ENCODE measurements at regions not wholly inside any gene's neighbourhood (a gene's known extent, or its start where the extent isn't known, plus 50 kb on each side); places are given as distances from the start of the nearest gene placed in this dataset.

DNA sequence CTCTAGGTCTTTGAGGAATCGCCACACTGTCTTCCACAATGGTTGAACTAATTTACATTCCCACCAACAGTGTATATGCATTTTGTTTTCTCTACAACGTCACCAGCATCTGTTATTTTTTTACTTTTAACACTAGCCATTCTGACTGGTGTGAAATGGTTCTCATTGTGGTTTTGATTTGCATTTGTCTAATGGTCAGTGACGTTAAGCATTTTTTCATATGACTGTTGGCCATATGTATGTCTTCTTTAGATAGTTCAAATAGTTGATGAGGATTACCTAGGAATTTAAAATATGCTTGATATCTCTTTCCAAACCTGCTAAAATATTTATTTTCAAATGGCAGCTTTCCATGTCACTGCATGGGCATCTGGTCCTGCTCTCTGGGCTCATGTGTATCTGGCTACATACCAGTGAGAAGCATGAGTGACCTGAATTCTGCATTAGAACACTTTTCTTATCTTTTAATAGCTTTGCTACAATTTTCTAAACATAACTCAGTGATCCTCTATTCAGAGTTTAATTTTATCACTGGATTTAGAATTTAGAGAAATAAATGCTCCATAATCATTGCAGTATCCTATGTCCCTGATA lies 95.8 kb upstream of the ADAMTS16 start:
- DNase-seq = no peak

DNA sequence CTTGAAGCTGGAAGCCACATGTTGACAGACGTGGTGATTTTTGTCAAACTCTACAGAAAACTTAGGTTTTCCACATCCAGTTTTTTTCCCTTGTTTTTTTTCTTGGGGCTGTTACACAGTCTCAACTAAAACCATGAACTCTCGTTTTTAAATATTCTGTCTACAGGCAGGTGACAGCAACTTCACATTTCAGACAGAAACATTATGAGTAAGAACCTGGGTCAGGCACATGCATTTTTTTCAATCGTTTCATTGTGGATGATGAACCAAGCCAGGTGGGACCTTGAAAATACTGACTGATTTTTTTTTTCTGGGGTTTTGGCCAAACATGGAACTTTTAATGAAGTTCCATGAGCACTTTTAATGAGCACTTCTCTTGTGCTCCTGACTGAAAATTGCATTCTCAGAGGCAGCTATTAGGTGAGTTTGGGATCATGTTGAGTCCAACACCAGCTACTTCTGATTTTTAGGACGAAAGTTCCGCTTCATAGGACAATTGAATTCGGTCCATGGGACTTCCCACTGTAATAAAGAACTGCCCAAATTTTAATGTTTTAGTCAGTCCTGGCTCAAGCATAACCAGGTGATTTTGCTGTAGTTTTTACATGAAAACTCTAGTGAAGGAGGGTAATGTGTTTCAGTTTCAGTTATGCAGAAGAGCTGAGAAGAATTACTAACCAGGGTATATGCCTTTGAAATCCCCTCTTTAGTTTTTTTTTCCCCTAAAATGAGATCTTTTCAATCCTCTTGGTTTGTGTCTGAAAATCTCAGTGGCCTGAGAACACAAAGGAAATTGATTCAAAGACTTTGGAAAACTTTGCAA lies 93.2 kb upstream of the ADAMTS16 start:
- DNase-seq = no peak

DNA sequence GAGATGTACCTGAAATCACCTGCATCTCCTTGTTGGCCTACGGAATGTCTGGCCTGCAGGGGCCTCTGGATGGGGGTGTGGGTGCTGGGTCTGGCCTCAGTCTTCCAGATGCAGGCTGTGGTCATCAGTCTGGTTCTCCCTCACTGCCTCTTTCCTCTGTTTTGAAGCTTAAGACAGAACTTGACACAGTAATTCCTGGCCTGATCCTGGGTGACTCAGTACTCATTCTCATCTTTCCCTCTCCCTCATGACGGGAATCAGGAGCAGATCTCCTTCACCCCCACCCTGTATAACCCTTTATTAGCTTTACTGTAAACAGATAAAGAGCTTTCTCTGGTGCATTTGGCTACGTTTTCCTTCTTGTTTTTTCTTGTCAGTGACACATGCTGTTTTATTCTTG lies 89.3 kb upstream of the ADAMTS16 start:
- DNase-seq = no peak

DNA sequence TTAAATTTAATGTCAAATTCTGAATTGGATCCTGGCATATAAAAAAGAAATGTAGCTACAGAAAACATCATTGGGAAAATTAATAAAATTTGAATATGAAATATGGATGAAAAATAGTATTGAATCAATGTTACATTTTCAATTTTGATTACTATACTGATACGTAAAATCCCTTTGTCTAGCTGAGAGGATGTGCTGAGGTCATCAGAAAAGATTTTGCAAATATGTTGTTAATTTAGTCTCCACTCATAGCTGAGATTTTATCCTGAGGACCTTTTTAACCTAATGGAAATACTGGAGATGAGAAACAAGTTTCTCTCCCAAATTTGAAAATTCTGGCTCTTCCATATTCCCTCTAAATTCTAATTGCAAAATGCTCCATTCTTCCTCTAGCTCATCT lies 84.4 kb upstream of the ADAMTS16 start:
- no peak for DNase-seq

DNA sequence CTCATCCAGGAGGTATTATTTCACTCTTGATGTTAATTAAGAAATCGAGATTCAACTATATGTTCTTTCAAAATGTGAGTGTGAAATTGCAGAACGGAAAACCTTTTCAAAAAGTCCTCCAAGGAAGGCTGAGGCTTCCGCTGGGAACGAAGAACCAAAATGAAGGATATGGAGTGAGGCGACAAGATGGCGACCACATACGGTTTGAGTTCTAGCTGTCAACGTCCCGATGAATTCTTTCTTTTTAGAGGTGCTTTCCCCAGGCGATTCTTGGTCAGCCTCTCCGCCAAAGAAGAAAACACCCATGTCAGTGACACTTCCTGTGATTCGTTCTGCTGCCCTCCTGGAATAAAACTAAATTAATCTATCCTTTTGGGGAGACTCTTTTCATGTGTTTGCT lies 78.3 kb upstream of the ADAMTS16 start:
- no peak for DNase-seq

DNA sequence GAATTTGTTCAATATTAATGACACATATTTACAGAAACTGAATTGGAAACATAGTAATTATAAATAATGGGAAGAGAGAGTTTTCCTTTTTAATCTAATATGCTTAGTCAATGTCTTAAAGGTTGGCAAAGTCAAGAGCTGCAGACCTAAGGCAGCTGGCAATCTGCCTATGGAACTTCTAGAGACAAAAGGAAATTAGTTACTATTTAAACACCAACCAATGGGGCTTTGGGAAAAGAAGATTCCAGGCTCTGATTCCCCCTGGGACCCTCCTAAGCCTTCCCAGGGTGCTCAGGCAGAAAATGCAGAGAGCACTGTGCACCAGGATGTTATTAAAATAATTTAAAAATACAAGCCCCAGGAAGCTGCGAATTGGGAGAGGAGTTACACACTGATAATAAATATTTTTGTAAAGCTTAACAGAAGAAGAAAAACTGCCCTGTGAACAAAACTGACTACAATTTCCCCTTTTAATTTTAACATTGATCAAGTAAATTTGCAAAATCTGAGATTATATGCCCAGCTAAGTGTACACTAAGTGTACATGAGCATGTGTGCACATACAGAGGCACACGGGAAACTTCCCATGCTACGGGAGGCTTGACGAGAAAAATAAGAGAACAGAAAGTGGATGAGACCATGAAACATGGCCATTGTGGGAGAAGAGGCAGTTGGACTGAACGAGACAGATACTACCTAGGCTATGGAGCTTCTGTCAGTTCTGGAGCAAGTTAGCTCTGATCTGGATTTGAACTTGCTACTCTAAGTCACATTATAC lies 77.4 kb upstream of the ADAMTS16 start:
- no peak for DNase-seq

DNA sequence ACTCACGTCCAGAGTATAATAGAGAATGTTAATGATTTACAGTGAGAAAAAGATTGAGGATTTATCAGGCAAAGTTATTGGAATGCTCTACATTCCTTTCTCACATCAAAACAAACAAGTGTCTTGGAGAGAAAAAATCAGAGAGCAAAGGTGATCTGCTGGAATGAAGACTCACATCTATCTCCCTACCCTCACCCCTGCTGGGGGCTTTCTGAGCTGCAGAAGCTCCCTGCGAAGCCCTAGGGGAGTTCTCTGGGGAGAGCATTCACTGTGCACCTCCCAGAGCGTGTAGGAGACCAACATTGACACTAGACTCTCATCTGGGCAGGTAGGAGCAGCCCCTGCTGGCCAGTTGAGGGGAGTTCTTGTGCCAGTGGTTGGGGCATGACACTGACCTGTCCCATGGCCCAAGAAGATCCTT lies 76.6 kb upstream of the ADAMTS16 start:
- no peak for DNase-seq

DNA sequence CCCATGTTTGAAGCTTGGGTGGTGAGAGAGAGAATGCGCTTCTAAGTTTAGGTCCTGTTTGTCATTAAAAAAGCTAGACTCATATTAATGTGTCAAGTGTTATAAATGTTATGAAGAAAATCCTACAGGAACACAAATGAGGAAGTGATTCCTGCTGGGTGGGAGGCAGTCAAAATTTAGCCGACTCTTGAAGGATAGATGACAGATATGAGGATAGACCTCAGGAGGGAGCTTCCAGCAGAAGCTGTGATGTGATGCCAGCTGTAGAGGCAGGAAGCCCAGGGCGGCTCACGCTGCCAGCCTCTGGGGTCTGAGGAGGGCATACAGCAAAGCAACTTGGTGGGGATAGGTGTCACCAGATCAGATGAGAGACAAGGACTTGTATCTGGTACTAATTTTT lies 74.7 kb upstream of the ADAMTS16 start:
- no peak for DNase-seq

DNA sequence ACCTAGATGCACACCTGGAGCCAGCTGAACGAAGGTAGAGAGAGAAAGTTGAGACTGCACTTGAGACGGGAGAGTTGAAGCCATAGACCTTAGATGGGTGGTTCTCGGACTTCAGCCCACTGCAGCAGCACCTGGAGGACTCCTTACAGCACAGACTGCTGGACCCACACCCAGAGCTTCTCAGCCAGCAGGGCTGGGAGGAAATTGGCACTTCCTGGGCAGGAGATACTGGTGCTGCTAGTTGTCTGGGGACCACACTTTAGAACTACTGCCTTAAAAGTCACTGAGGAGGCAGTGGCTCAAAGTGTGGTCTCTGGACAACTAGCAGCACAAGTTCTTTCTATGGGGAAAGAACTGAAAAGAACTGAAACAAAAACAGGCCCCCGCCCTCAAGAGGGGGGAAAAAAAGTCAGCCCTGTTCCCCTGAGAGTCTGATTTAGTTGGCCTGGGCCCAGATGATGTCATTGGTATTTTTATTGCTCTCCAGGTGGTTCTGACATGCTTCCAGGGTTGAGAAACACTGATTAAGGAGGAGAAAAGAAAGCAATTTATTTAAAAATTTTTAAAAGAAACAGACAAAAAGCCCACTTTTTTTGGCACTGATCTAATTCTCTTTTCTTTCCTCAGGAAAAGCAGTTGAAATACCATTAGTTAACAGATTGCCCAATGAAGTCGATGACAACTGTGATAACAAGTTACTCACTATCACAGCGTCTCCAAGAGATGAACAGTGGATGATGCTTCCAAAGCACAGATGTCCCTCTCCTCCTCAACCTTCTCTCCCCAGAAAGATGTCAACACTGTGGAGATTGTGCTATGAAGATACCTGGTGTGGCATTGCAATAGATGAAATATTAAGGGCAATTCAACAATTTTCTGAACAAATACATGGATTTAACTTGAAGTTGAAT lies 73.6 kb upstream of the ADAMTS16 start:
- DNase-seq = no peak

DNA sequence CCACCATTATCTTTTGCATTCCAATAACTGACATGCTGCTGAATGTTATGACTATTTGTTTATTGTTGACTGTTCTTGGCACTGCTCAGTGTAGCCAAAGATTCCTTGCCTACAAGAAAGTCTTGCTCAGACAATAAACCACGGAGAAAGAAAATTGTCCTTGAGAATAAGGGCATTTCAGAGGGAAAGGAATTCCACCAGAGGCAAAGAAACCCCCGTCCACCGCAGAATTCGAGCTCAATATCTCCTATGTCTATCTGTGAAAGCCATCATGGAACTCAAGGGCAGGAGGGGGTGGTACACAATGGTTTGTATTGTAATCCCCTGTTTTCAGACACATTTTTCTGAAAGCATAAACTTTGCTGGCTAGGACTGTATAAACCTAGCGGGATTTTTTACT lies 70.3 kb upstream of the ADAMTS16 start:
- DNase-seq = no peak

DNA sequence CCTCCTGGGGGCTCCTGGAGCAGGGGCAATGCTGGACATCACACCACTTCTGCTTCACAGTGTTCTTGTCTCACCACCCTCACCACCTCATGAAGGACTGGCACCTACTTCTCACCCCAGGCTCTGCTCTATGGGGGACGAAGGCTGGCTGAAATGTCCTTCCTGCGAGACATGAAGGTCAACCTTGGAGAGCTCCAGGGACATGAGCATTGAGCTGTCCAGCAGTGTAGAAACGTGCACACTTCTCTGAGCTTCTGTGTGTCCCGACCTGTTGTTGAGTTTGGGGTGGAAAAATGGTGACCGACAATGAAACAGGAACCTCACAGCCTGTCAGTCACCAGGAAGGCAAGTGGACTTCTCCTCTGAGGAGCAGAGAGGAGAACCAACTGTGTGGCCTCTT lies 68.6 kb upstream of the ADAMTS16 start:
- DNase-seq = no peak

DNA sequence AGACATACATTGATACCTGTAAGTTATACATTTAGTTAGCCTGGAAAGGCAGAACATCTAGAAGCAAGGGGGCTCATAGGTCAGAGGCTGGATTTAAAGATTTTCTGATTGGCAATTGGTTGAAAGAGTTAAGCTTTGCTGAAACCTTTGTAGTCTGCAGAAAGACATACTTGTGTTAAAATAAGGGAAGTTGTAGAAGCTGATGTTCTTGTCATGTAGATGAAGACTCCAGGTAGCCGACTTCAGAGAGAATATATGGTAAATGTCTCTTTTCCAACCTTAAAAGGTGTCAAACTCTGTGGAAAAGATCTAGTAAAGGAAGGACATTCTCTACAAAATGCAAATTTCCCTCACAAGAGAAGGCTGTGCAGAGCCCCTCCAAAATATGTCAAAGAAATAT lies 62.9 kb upstream of the ADAMTS16 start:
- DNase-seq = no peak

DNA sequence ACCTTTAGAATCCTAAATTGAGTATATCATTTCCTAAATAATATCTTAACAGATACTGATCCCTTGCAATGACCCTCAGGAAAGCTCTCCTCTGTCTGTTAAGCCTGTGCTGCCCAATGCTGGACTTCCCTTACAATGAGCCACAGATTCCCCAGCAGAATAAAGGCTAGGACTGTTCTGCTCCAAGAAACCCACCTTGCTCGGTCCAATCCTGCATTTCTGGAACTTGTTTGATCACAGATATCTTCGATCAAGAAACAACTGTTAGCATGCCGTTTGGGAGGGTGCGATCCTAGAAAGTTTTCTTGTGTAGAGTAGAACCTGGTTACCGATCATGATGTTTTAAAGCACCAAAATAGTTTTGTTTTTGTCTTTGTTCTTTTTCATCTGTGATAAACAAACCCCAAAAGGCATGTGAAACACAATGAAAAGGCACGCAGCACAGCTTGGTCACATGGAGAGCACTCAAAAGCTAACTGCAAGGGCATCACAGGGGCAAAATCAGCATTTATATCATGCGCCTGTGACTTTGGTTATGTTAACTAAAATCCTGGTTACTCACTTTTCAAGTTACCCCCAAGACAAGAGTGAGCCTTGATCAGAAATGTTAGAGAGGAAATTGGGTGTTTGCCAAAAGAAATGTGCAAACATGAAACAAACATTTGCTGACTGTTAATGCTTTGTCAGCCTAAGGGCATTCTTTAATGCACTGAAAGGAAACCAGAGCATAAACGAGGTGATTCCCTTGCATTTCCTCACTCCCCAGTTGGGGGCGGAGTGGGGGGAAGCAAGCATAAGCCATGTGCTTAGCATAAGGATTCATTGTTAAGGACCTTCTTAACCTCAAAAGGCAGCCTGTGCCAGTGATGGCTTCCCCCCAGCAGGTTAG lies 61.9 kb upstream of the ADAMTS16 start:
- no peak for DNase-seq

DNA sequence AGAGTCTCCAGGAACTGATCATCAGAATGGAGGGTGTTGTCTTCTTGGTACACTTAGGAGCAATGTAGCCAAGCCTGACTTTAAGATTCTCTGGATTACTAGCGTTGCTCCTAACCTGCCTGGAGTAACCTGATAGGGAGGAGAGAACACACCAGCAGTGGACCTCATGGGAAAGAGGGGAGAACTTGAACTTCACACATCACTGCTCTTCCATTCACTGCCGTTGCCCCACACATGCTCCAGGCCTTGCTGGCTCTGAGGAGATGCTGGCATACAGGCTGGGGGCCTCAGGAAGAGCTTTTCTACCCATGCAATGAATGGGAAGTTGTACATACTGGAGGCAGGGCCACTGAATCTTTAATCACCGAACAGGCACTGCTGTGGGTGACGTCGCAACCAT lies 60.3 kb upstream of the ADAMTS16 start:
- no peak for DNase-seq

DNA sequence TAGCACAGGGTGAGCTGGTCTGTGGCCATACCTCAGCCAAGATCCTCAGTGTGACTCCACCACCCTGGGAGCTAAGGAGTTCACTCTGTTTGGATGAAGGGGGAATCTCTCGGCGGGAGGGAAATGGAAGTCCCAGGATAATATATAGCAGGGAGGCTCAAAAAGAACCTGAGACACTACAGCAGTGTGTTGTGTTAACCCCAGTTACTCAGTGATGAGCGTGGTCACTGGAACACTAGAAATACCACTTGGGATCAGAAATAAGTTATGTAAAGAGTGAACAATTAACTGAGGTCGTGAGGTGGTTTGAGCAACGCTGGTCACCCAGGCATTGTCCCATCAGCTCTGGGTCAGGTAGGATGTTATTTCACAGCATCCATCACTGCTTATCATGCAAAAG lies 59.3 kb upstream of the ADAMTS16 start:
- DNase-seq = no peak

DNA sequence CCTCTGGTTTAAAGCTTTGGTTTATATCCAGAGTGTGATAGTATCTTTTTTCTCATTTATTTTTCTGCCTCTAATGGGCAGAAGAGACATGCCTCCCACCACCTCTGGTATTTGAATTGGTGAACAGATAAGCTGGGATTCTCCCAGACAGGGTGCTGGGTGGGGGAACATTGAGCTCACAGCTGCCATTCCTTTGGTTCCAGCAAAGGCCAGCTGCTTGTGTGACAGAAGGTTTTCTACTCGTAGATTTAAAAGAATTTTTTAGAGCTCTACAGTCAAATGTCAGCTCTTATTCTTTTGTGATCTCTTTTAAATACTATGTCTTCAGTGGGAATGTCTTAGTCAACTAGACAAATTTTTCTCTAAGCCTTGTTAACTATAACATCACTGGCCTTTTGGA lies 54.7 kb upstream of the ADAMTS16 start:
- no peak for DNase-seq

DNA sequence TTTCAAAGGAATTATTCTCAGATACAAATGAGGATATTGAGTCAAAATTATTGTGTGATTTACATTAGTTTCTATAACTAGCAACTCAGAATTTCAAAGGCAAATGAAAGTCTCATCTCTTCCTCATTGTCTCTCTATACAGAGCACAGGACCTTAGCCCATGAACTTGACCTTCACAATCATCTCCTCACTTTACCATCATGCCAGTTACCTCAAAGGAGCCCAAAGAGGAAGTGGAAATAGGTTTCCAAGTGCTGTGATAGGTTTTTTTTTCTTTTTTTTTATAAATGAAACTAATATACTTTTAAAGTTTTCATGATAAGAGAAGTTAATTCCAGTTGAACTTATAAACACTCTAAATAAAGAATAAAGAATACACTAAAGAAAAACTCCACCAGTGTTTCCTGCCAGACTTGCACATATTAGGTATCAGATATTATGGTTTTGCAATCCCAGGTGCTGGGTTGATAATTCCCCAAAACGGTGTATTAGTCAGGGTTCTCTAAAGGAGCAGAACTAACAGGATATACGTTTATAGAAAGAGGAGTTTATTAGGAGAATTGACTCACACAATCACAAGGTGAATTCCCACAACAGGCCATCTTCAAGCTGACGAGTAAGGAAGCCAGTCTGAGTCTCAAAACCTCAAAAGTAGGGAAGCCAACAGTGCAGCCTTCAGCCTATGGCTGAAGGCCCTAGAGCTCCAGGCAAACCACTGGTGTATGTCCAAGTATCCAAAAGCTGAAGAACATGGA lies 50.1 kb upstream of the ADAMTS16 start:
- no peak for DNase-seq

All from activated naive CD4-positive, alpha-beta T cell treated with Interleukin-2 at 50 U/mL for 16 hours (primary cell).